GM23248 (cell line): ENCODE measurements at regions not wholly inside any gene's neighbourhood (a gene's known extent, or its start where the extent isn't known, plus 50 kb on each side); places are given as distances from the start of the nearest gene placed in this dataset.

Experiments used
- EZH2 ChIP-seq: fragments of 200-600 bp; sonication (generic); IDR thresholded peaks from 2 replicates; pipeline ENCODE4 v1.6.1; 2018; ENCODE audit warnings: antibody characterized with exemption, mild to moderate bottlenecking; ENCODE audit not compliant: insufficient read depth, poor library complexity, severe bottlenecking
- EZH2phosphoT487 ChIP-seq: fragments of 200-600 bp; sonication (generic); IDR thresholded peaks from 2 replicates; pipeline ENCODE4 v1.6.1; 2018; ENCODE audit warnings: antibody characterized with exemption, moderate library complexity, mild to moderate bottlenecking, low read depth; ENCODE audit not compliant: insufficient read depth

GRCh38 chr12:20109676-20110075 lies 258.7 kb upstream of the PDE3A start:
- no peak for TF ChIP-seq EZH2phosphoT487
- TF ChIP-seq EZH2: no peak
